ENCODE measurements at regions not wholly inside any gene's neighbourhood (a gene's known extent, or its start where the extent isn't known, plus 50 kb on each side); places are given as distances from the start of the nearest gene placed in this dataset.

DNA sequence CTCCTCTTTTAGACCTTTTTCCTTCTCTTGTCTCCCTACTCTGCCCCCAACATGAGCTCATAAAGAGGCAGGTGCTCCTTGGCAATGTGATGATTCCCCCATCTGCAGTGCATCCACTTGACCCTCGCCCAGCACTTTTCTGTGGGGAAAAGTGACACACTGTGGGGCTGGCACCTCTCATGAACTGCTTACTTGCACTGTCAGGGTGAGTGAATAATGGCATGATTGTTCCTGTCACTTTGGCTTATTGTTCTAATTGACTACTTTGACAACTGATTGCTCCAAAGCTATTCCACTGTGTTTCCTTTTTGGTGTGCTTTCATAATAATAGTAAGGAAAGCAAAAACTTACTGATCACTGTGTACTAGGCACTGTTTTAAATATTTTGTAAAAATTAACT, 253.3 kb upstream of the SUCLG2 start:
- Mint-ChIP-seq H3K4me1 (ENCODE audit: low read depth) (peaks cover 6% of the 10 kb centered on the region), H3K4me3 (ENCODE audit: low read depth) (no peak overlapping the region), H3K27me3 (no peaks in the 10 kb centered on the region), H3K9me3 (ENCODE audit: low read depth) (no peaks in the 10 kb centered on the region), H3K27ac (peak overlapping the region; percentile 57), H3K36me3 (ENCODE audit: insufficient read depth) (no peaks in the 10 kb centered on the region)
- no peak for TF ChIP-seq CTCF (IDR thresholded peaks at IDR 0.05; ENCODE audit: unreplicated experiment)
- no peak for DNase-seq (ENCODE audit: low spot score, unreplicated experiment)

DNA sequence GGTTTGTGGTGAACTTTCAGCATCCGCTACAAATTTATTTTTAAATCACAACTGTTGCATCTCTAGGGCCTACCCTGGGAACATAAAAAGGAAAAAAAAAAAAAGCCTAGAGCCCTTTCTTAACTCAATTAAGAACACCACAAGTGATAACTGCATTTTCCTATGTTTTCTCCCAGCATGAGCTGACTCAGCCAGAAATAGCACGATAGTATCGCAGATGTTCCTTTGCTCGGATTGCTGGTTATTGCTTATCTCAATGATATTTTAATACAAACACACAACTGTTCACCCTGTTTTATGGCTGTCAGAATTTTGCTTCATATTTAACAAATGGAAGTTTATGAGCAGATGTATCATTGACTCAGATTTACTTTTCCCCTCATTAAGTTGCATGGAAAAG, 251.8 kb upstream of the SUCLG2 start:
- Mint-ChIP-seq H3K4me1 (ENCODE audit: low read depth) (peaks cover 3% of the 10 kb centered on the region), H3K27ac (no peak overlapping the region), H3K4me3 (ENCODE audit: low read depth) (no peak overlapping the region), H3K27me3 (no peaks in the 10 kb centered on the region), H3K36me3 (ENCODE audit: insufficient read depth) (no peaks in the 10 kb centered on the region), H3K9me3 (ENCODE audit: low read depth) (no peaks in the 10 kb centered on the region)
- TF ChIP-seq CTCF (IDR thresholded peaks at IDR 0.05; ENCODE audit: unreplicated experiment), result no peak
- DNase-seq (ENCODE audit: low spot score, unreplicated experiment), result no peak

- Mint-ChIP-seq H3K4me3 (ENCODE audit: low read depth) (no peak overlapping the region), H3K36me3 (ENCODE audit: insufficient read depth) (no peaks in the 10 kb centered on the region), H3K9me3 (ENCODE audit: low read depth) (no peaks in the 10 kb centered on the region), H3K27me3 (no peaks in the 10 kb centered on the region), H3K4me1 (ENCODE audit: low read depth) (peaks cover 3% of the 10 kb centered on the region), H3K27ac (no peak overlapping the region)
- TF ChIP-seq CTCF (IDR thresholded peaks at IDR 0.05; ENCODE audit: unreplicated experiment), result peak; percentile 37
- DNase-seq (ENCODE audit: low spot score, unreplicated experiment), result no peak
These were observed 247.3 kb upstream of the SUCLG2 start for GRCh38 chr3:67901681-67902080.

DNA sequence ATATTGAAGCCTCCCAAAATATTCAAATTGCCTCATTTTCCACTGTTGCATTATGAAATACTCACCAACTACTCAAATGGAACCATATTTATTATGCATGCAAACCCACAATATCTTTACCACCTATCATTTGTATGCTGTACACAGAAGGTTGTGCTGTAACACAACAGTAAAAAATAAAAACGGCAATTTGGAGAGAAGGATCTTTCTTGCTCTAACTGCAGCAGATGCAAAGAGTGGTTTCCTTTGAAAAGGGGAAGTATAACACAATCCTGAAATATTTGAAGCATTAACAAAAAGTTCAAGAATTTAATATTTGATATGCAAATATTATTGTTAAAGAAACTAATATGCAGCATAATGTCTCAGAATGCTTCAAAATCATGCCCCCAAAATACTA, 244.5 kb upstream of the SUCLG2 start:
- TF ChIP-seq CTCF (IDR thresholded peaks at IDR 0.05; ENCODE audit: unreplicated experiment), result no peak
- Mint-ChIP-seq H3K9me3 (ENCODE audit: low read depth) (no peaks in the 10 kb centered on the region), H3K36me3 (ENCODE audit: insufficient read depth) (no peaks in the 10 kb centered on the region), H3K4me3 (ENCODE audit: low read depth) (no peak overlapping the region), H3K27ac (no peak overlapping the region), H3K27me3 (no peaks in the 10 kb centered on the region), H3K4me1 (ENCODE audit: low read depth) (peaks cover 11% of the 10 kb centered on the region)
- DNase-seq (ENCODE audit: low spot score, unreplicated experiment), result no peak

DNA sequence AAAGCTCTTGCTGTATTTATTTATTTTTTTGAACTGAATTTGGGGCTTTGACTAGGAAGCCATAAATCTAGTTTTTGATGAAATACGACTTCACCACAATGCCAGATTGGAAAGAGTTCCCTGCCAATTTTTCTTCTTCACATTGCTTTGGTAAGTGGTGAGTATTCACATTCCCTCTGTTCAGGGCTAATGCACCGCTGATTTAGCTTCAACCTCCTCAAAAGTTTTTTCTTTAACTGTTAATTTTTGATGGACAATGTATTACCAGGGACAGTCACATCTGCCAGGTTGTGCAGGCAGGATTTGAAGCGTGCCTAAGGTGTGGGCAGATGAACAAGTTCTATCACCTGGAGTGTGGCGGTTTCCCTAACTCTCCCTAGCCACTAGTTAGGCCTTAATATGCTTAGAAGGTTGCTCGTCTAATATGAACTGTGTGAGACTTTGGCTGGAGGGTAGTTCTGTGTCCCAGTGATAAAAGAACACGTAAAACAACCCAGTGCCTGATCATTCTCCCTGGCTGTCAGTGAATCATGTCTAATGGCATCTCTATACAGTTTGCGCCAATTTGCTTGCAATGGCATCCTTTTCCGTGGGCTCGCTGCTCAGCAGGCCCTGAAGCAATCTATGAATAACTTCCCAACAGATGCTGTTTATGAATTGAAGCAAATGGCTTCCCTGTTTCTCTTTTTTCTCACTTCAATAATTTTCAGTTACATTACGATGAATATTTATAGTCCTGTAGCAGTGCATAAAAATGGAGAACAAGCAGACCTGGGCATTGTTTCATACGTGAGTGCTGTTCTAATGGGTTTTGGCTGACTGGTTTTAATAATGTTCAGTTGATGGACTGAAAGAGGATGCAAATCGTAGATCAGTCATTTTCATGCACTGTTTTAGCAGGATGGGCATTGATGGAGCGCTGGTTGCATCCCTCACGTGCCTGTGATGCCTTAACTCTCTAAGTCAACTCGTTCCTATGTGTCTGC, 243.2 kb upstream of the SUCLG2 start:
- no peaks in the 10 kb centered on the region for H3K36me3 Mint-ChIP-seq (ENCODE audit: insufficient read depth)
- peaks cover 11% of the 10 kb centered on the region for H3K4me1 Mint-ChIP-seq (ENCODE audit: low read depth)
- no peak overlapping the region for H3K4me3 Mint-ChIP-seq (ENCODE audit: low read depth)
- no peak for TF ChIP-seq CTCF (IDR thresholded peaks at IDR 0.05; ENCODE audit: unreplicated experiment)
- no peaks in the 10 kb centered on the region for H3K27me3 Mint-ChIP-seq
- no peak overlapping the region for H3K27ac Mint-ChIP-seq
- no peak for DNase-seq (ENCODE audit: low spot score, unreplicated experiment)
- H3K9me3 Mint-ChIP-seq (ENCODE audit: low read depth), result no peaks in the 10 kb centered on the region
